T-helper 22 cell (primary cell): ENCODE measurements at regions not wholly inside any gene's neighbourhood (a gene's known extent, or its start where the extent isn't known, plus 50 kb on each side); places are given as distances from the start of the nearest gene placed in this dataset.
"Not testable (repeated sequence)": the region's sequence is repeated elsewhere in the genome, so short reads cannot be mapped to it uniquely, and the experiment has no call there.

ENCODE experiments used
- DNase-seq: peaks from one replicate; pipeline ENCODE4 v3.0.0-alpha.2; 2020; ENCODE audit warnings: low read depth

GRCh38 chrX:13518126-13518525, 51.3 kb upstream of the EGFL6 start:
- no peak for DNase-seq

DNA sequence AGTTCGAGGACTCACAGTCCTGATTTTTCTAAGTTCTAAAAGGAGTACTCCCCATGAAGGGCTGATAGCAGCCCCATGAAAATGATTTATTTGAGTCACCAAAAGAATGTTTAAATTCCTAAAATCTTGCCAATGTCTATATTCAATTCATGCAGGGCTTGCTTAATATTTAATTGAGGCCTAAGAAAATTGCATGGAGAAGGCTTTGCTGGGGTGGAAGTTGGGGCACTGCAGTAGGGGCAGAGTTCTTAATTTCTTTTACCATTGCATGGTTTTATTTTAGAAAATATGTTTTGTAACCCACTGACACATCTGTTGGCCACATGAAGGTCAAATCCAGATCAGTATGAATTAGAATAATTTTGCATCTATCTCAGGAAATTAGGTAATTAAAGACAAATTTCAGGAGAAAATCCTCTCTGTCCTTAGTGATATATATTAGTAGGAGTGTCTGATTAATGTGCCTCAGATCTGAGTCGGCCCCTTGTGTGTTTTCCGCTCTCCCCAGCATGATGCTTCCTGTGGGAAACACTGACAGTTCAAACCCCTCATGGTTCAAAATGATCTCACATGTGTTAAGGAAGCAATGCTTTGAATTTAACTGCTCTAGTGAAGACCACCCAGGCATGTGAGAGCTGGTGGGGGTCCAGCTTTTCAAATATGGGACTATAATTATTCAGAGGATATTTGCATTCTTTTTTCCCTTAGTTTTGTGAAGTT, 54.0 kb upstream of the EGFL6 start:
- no peak for DNase-seq

- DNase-seq = no peak
Observed at GRCh38 chrX:13511944-13512330, 57.5 kb upstream of the EGFL6 start.

DNA sequence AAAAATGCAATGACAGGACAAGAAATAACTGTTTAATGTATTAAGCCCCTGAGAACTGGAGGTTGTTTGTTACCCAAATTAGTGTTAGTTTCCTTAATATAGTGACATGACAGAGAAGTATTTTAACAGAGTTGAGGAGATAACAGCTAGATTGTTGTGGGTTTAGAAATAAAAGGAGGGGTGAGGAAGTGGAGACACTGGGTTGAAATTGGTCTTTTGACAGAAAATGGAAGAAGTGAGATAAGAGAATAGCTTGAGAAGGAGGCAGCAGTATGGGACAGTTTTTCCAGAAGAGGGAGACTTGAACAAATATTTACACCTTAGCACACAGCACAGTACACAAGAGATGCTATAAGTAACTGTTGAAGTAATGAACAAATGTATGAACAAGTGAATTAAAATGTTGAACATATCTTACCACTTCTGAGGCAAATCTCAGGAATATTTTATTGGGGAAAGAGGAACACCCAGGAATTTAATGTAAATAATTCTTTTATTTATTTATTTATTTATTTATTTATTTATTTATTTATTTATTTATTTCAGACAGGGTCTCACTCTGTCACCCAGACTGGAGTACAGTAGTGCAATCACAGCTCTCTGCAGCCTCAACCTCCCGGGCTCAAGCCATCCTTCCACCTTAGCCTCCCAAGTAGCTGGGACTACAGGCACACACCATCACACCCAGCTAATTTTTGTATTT, 58.0 kb upstream of the EGFL6 start:
- DNase-seq = no peak

- DNase-seq = no peak
Observed at GRCh38 chrX:13507893-13508292, 61.5 kb upstream of the EGFL6 start.

DNA sequence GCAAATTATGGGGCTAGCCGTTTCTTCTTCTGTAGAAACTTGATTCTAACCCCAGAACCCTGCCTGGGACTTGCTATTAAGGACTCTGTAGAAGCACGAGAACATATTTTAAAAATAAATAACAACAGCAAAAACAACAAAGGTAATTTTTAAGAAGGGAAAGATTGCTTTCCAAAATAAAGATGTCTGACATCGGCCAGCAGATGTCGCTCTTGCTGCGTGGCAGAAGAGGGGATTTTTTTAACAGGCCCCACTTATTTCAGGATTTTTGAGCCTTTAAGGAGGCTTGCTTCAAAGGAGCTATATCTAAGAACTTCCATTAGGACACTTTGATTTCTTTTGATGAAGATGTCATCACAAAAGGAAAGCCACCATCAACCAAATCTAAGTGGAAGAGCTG, 62.8 kb upstream of the EGFL6 start:
- DNase-seq = peak; percentile 19

DNA sequence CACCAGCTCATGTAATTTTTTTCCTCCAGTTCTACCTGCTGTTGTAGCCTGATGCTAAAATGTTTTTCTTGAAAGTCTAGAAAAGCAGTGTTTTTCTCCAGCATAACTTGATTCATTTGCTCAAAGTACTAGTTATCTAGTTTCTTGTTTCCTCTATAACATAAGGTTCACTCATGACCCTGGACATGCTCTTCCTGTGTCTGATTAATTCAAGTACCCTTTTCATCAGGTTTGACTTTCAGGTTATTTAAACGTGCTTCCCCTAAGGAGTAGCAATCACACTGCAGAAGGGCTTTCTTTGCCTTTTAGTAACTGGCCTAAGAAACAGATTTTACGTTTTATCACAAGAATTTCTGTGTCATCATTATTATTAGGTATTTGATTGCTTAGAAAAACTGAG, 66.8 kb upstream of the EGFL6 start:
- DNase-seq = no peak

DNA sequence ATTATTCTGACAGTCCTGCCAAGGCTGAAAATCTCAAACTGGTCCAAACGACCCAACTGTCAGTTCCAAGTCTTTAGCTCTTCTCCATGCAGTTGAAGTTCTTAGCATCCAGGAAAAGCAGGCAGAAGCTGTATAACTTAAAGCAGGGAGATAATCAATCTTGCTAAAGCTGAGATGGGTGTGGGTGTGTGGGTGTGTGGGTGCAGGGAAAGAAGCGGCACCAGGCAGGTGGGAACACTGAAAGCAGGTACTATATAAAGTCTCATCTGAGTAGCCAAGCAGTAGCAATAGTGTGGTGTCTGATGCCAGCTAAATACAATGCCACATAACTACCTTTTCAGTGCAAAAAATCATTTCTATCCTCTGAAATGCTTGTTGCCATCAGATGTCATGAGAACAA, 69.7 kb upstream of the EGFL6 start:
- no peak for DNase-seq

DNA sequence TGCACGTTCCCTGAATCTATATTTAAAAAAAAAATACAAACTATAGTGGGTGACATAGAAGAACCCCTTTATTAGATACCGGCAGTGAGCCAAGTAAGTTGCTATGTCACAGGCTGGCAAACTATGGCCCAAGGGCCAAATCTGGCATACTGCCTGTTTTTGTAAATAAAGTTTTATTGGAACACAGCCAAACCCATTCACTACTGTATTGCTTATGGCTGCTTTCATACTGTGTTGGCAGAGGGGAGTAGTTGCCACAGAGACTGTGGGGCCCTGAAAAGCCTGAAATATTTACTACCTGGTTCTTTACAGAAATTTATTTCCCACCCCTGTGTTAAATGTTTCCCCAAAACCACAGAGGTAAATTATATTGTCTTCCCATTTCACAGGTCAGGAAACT, 71.2 kb upstream of the EGFL6 start:
- no peak for DNase-seq

DNA sequence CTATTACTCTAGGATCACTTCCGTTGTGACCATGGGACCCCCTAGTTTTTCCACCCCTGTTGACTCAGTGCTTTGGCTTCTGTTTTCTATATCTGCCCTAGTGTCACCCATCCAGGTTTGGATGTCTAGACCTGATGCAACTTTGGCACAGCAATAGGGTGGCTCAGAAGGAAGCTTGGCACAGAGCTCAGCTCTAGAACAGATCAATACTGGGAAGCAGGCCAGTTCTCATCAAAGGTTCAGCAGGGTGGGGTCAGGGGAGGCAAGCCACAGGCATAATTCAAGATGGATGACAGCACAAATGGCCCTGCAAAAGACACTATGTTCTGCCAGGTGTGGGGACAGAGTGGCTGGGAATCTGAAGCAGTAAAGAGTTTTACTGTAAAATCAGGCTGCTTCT, 74.2 kb upstream of the EGFL6 start:
- DNase-seq = no peak

GRCh38 chrX:13494562-13494961, 74.8 kb upstream of the EGFL6 start:
- DNase-seq = no peak

DNA sequence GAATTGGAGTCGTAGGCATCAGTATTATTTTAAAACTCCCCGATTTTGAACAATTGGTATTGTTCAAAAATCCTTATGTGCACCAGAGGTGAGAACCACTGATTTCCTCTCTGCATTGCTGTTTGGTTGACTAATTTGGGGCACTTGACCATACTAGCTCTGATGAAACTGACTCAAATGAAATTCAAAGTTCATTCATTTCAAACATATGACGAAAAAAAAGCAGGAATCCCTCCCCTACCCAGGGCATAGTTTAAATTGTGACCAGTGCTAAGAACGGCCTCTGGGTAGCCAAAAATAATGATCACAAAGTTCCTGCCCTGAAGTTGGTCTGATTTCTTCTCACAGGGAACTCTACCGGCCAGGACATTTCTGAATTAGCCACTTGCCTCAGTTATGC, 75.7 kb upstream of the EGFL6 start:
- DNase-seq = no peak

- no peak for DNase-seq
Observed at GRCh38 chrX:13492286-13492685, 77.1 kb upstream of the EGFL6 start.

DNA sequence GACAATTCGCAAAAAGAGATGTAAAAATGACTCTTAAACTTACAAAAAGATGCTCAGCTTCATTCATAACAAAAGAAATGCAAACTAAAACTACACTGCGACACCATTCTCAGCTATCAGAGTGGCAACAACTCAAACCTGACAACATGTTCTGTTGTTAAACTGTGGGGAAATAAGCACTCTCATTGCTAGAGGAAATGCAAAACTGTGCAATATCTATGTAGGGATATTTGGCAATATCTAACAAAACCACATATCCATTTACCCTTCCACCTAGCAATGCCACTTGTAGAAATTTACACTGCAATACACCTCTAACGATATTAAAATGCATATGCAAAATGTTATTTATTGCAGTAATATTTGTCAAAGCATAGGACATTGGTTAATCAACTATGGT, 78.3 kb upstream of the EGFL6 start:
- DNase-seq = no peak

GRCh38 chrX:13489454-13489853, 79.9 kb upstream of the EGFL6 start:
- no peak for DNase-seq

DNA sequence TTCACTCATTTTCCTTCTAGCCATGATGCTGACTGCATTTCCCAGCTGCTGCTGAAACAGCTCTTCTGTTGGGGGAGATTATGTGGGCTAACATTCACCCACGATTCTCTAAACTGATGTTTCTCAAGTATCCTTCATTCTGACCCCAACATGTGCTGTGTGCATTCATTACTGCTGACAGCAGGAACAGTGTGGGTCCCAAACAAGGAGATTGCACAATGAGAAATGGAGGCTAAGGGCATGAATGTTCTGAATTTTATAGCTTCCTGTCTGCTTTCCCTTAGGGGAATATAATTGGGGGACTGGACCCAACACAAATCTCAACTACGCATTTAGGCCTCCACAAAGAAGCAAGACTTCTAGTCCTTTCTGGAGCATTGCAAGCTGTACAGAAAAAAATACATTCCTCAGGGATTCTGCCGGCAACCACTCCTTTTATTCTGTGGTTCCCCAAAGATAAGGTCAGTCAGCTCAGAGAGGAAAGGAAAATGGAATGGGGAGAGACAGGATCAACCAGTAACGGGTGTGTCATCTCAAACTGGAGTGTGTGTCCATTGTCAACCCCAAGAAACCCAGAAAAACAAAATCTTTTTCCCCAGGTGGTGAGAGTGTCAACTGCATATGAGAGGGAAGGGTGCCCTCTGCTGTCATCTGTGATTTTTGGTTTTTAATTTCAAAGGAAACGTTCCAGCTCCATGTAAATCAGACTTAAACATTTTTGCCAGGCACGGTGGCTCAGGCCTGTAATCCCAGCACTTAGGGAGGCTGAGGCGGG, 81.5 kb upstream of the EGFL6 start:
- no peak for DNase-seq

DNA sequence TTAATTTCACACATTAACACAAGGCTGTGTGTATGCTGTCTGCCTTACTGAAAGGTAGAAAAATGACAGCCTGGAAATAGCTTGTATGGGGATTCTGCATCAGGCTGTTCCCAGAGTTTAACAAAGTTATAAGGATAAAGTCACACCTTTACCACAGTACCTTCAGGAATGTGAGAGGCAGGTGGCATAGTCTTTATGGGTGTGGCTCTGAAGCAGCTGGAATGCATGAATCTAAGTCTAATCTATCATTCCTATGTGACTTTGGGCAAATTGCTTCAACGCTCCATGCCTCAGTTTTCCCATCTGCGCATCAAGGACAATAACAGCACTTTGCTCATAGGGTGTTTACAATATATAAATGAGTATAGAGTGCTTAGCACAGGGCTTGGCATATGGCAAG, 84.2 kb upstream of the EGFL6 start:
- no peak for DNase-seq

GRCh38 chrX:13483773-13484172, 85.6 kb upstream of the EGFL6 start:
- DNase-seq = no peak

DNA sequence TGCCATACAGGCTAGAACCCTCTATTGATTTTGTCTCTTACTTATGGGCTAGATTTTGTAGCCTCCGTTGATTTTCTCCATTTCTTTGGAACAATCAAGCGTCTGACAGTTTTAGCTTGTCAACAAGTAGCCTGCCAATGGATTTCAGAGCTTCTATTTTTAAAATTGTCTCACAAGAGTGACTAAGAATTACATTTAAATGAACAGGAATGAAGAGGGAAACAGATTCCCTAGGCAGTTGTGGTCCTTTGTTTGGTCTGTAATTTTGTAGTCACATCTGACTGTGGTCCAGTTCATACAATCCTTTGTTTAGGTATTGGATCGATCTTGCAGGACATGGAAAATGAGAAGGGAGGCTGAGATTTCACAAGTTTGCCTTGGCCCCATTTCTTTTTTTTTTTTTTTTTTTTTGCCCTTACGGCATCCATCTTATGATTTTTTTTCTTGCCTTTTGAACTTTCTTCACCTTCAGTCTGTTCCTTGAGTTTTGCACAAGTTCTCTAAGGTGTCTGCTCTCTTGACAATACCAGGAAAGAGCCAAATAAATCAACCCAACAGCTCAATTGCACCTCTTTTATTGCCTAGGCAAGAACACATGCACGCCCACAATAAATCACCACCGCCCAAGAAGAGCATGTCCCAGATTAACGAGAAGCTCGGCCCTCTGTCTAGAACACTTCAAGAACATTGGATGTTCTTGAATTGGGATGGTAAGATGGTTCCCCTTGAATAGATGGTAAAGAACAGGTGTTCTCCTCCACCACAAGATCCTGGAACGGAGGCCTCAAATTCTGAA, 86.5 kb upstream of the EGFL6 start:
- DNase-seq = no peak

DNA sequence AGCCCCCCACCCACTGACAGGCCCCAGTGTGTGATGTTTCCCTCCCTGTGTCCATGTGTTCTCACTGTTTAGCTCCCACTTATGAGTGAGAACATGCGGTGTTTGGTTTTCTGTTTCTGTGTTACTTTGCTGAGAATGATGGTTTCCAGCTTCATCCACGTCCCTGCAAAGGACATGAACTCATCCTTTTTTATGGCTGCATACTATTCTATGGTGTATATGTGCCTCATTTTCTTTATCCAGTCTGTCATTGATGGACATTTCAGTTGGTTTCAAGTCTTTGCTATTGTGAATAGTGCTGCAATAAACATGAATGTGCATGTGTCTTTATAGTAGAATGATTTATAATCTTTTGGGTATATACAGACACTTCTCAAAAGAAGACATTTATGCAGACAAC, 88.6 kb upstream of the EGFL6 start:
- DNase-seq = not testable (repeated sequence)

DNA sequence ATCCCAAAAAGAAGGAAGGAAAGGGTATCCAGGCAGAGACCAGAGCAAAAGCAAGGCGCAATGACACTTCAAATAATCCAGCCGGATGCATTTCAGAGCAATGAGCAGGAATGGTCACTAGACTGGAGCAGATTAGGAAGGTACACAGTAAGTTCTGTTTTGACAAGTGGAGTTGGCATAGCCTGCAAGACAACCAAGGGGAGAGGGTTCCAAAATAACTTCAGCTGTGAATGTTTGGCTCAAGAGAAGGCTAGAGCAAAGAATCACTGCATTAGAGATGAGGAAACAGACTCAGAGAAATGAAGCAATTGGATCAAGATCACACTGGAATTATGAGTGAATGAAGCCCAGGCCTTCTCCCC, 90.0 kb upstream of the EGFL6 start:
- no peak for DNase-seq

DNA sequence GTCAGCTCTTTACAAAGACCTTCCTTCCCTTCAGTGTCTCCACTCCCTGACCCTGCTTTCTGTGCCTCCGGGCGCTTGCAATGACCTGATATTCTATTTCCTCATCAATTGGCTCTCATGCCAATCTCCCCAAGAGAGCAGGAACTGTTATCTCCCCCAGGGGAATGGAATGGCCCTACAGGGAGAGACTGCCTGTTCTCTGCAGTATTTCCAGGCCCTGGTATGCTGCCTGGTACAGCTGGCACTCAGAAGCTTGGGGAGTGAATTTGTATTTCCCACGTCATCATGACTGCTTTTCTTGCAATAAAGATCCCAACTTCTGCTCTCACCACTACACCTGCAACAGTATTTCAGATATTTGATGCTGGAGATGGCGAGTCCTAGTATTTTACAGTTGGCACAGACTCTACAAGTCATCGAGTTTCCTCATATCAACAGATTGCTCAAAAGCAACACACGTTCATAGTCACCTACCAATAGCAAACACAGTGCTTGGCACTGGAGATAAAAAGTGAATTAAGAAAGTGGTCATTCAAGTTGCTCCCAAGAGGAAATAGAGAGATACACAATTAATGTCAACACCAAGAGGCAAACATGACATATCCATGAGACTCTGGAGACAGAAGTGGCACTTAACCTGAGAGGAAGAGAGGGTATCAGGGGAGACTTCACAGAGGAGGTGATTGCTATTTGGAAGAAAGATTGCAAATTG, 90.5 kb upstream of the EGFL6 start:
- DNase-seq = no peak
